IgD-negative memory B cell (primary cell): ENCODE measurements at regions not wholly inside any gene's neighbourhood (a gene's known extent, or its start where the extent isn't known, plus 50 kb on each side); places are given as distances from the start of the nearest gene placed in this dataset.

ENCODE experiments used
- H3K27ac Mint-ChIP-seq, 3 donors: one replicate each; pipeline ENCODE4 v1.8.0; 2020 to 2022; ENCODE audit warnings: mild to moderate bottlenecking in 3 of 3, mixed read lengths in 3 of 3, moderate library complexity in 1 of 3
- H3K27me3 Mint-ChIP-seq: one replicate; pipeline ENCODE4 v1.8.0; 2021; ENCODE audit warnings: mixed read lengths
- H3K36me3 Mint-ChIP-seq: one replicate; pipeline ENCODE4 v1.8.0; 2020; ENCODE audit warnings: mild to moderate bottlenecking, mixed read lengths
- H3K4me1 Mint-ChIP-seq, 3 donors: one replicate each; pipeline ENCODE4 v1.8.0; 2020 to 2022; ENCODE audit warnings: mixed read lengths in 3 of 3, mild to moderate bottlenecking in 1 of 3
- H3K4me3 Mint-ChIP-seq, 4 donors: one replicate each; pipeline ENCODE4 v1.8.0; 2020 to 2022; ENCODE audit warnings: mild to moderate bottlenecking in 4 of 4, mixed read lengths in 4 of 4, moderate library complexity in 3 of 4
- H3K9me3 Mint-ChIP-seq, 3 donors: one replicate each; pipeline ENCODE4 v1.8.0; 2020 to 2021; ENCODE audit warnings: mixed read lengths in 3 of 3, mild to moderate bottlenecking in 1 of 3

DNA sequence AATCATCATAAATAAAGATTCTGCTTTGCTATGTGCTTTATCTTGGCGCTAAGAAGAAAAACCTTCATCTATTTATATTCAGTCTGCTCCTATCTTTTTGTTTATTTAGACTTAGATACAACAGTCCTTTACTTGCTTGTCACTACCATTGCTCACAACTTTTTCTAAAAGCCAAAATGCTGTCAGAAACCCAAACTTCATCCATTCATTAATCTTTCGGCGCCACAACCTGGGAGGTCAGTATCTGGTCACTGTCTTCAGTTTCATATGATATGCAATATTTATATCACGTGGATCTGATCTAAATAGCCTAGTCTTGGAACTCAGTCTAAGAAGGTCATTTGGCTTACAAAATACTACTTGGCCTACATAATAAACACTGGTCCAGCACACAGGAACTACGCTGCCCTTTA, 159.3 kb upstream of the TARS1 start:
- Mint-ChIP-seq H3K27ac (no peak overlapping the region), H3K4me3 (no peak overlapping the region), H3K27me3 (no peaks in the 10 kb centered on the region), H3K9me3 (no peaks in the 10 kb centered on the region), H3K4me1 (no peaks in the 10 kb centered on the region), H3K36me3 (no peaks in the 10 kb centered on the region)

DNA sequence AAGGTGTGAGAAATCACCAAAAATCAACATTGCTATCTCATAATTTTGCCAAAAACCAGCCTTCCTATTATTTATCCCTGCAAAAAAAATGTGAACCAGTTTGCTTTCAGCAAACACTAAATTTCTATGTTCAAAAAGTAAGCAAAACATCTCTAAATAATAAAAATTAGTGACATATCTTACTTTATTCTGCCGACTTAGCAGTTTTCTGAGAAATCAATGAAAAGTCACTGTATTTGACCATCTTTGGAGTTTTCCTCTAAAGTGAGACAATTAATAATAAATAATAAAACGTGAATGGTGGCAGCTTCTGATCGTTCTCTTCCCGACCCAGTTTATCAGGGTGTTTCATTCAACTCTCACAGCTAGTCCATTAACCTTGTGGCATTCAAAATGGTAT, 158.6 kb upstream of the TARS1 start:
- H3K4me3 Mint-ChIP-seq: no peak overlapping the region
- no peaks in the 10 kb centered on the region for H3K9me3 Mint-ChIP-seq
- no peak overlapping the region for H3K27ac Mint-ChIP-seq
- no peaks in the 10 kb centered on the region for H3K27me3 Mint-ChIP-seq
- H3K4me1 Mint-ChIP-seq: no peaks in the 10 kb centered on the region
- no peaks in the 10 kb centered on the region for H3K36me3 Mint-ChIP-seq

DNA sequence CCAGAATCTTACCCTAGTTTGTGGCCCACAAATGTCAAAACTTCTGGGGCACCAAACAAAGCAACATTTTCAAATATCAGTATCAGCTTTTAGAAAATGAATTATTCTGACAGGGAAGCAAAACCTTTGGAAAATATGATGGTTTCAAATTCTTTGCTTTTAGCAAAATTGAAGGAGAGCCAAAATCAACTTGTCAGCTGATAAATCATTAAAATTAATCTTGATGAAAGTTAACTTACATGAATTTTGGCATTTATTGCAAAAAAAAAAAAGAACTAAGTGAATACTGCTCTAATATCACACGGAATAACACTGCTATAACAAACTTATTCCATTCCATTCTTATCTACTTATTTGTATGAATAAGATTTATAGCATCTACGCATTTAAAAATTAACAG, 158.1 kb upstream of the TARS1 start:
- no peak overlapping the region for H3K4me3 Mint-ChIP-seq
- H3K27ac Mint-ChIP-seq: no peak overlapping the region
- H3K27me3 Mint-ChIP-seq: no peaks in the 10 kb centered on the region
- no peaks in the 10 kb centered on the region for H3K9me3 Mint-ChIP-seq
- no peaks in the 10 kb centered on the region for H3K4me1 Mint-ChIP-seq
- no peaks in the 10 kb centered on the region for H3K36me3 Mint-ChIP-seq

DNA sequence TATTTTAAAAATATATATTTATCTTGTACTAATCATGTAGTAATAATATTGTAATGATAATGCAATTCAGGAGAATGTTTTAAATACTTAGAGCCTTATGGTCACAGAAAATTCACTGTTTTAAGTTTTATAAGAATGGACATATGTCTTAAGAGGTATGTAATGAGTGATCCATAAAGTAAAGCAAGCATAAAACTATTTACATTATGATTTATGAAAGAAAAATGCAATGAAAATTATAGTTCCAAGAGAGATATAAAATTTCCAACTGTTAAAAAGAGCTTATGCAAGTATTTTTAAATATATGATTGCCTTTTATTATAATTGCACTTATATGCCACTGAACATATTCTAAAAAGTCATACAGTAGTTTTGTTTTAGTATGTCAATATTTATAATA, 157.5 kb upstream of the TARS1 start:
- Mint-ChIP-seq H3K9me3 (no peaks in the 10 kb centered on the region), H3K4me3 (no peak overlapping the region), H3K27ac (no peak overlapping the region), H3K27me3 (no peaks in the 10 kb centered on the region), H3K4me1 (no peaks in the 10 kb centered on the region), H3K36me3 (no peaks in the 10 kb centered on the region)

DNA sequence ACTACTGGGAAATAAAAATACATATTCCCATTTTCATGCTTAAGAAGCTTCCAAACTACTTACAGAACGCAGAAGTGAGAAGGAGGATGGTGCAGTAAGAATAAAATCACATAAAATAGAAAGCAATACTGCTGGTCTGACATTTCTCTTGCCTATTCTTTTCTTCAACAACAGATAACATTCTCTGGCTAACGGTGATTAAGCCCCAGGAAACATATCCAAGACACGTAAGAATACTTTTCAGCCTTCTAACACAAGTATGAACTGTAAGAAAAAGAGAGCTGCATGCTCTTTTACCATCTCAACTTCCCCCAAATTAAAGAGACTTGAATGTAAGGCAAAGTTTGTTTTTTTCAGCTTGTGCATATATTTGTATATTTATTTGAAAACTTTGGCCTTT, 156.1 kb upstream of the TARS1 start:
- no peaks in the 10 kb centered on the region for H3K4me1 Mint-ChIP-seq
- H3K27me3 Mint-ChIP-seq: no peaks in the 10 kb centered on the region
- H3K9me3 Mint-ChIP-seq: no peaks in the 10 kb centered on the region
- no peak overlapping the region for H3K4me3 Mint-ChIP-seq
- no peak overlapping the region for H3K27ac Mint-ChIP-seq
- H3K36me3 Mint-ChIP-seq: no peaks in the 10 kb centered on the region

DNA sequence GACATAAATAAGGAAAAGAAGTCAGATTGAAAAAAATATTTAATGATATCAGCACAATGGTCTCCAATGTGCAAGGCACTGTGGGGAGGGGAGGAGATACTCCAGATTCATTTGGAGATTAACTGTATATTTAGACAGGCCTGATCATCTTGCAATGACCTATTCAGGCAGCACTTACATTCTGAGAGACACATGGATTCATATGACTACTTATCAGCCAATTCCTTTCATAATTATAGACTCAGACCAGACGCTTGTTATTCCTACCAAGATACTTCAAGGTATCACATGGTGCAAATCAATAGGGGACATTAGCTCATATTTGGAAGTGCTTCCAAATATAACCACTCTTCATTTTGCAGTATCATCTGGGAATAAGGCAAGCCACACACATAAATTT, 153.5 kb upstream of the TARS1 start:
- H3K36me3 Mint-ChIP-seq: no peaks in the 10 kb centered on the region
- no peaks in the 10 kb centered on the region for H3K27me3 Mint-ChIP-seq
- no peaks in the 10 kb centered on the region for H3K4me1 Mint-ChIP-seq
- H3K4me3 Mint-ChIP-seq: no peak overlapping the region
- no peak overlapping the region for H3K27ac Mint-ChIP-seq
- H3K9me3 Mint-ChIP-seq: peaks cover 0 to 13% (median 5%) of the 10 kb centered on the region in 3 donors

DNA sequence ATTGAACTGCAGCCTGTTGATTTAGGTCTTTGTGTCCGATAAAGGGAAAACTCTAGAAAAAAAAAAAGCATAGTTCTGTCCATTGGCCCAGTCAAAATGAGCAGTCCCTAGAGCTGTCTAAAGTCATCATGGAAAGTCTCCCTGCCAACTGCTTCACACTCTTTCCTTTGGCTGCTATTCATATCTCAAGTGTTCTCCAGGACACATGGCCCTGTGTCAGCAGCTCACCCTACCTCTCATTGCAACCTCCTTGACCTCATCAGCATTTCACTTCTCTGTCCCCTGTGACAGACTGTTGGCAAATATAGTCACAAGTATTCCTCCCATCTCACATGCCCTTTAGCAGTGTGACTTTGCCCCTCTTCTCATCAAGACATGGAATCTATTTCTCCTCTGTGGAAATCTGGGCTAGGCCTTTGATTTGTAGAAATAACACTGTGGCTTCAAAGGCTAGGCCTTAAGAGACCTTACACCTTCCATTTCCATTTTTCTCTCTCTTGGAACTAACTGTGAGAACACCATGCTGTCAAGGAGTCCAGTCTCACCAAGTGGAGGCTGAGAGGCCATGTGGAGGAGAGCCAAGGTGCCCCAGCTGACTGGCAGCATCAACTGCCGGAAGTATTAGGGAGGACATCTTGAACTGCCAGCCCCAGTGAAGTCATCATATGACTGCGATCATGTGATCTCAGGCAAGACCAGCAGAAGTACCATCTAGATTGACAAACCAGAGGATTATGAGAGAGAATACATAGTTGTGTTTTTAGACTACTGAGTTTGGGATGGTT, 149.4 kb upstream of the TARS1 start:
- Mint-ChIP-seq H3K4me1 (no peaks in the 10 kb centered on the region), H3K36me3 (no peaks in the 10 kb centered on the region), H3K9me3 (peaks cover 0 to 18% (median 5%) of the 10 kb centered on the region in 3 donors), H3K4me3 (no peak overlapping the region), H3K27ac (no peak overlapping the region), H3K27me3 (peaks cover 1% of the 10 kb centered on the region)

DNA sequence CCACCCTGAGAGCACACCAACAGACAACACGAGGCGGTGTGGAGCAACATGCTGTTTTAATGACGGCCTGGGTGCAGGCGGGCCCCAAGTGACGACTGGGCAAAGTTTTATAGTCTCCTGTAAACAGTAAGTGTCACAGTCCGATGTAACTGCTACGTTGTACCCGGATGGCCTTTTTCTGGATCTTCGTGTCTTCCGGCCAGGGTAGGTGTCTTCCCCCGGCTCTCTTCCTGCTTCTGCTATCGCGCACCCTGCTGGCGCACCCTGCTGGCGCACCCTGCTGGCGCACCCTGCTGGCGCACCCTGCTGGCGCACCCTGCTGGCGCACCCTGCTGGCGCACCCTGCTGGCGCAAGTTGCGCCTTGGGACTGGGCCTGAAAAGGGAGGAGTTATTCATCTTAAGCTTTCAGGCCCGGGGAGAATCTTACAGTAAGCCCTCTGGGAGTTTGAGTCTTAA, 143.0 kb upstream of the TARS1 start:
- H3K4me3 Mint-ChIP-seq: no peak overlapping the region
- peaks cover 1% of the 10 kb centered on the region for H3K36me3 Mint-ChIP-seq
- H3K4me1 Mint-ChIP-seq: peaks cover 8 to 15% (median 15%) of the 10 kb centered on the region in 3 donors
- H3K27ac Mint-ChIP-seq: no peak overlapping the region
- H3K27me3 Mint-ChIP-seq: peaks cover 1% of the 10 kb centered on the region
- H3K9me3 Mint-ChIP-seq: peaks cover 0 to 4% (median 2%) of the 10 kb centered on the region in 3 donors

DNA sequence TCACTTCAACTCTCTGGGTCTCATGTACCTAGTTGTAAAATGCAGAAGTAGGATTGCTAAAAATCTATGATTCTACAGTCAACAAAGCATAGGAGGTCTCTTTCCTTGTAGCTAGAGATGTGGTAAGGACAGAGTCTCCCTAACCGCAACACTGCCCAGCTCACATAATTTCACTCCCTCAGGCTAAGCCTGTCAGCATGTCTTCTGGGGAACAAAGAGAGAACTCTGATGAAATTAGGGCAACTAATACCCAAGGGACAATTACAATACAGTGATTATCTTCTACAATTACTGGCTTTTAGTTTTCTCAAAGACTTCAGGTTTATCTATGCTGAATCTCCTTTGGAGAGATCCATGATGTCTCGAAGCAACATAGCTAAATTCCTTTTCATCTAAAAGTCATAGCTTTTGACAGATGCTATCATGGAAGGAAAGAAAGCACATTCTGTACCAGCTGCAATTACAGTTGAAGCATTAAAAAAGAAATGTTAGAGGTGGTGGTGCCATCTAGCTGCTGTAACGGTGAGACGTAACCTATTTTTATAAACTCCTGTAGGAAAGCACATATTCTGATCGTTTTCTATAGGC, 141.1 kb upstream of the TARS1 start:
- Mint-ChIP-seq H3K9me3 (peaks cover 0 to 2% (median 0%) of the 10 kb centered on the region in 3 donors), H3K4me3 (peak overlapping the region in 1 of 4 donors; percentile 23), H3K36me3 (peaks cover 3% of the 10 kb centered on the region), H3K27ac (peak overlapping the region in 1 of 3 donors; percentile 6), H3K4me1 (peaks cover 8 to 15% (median 15%) of the 10 kb centered on the region in 3 donors), H3K27me3 (peaks cover 1% of the 10 kb centered on the region)

DNA sequence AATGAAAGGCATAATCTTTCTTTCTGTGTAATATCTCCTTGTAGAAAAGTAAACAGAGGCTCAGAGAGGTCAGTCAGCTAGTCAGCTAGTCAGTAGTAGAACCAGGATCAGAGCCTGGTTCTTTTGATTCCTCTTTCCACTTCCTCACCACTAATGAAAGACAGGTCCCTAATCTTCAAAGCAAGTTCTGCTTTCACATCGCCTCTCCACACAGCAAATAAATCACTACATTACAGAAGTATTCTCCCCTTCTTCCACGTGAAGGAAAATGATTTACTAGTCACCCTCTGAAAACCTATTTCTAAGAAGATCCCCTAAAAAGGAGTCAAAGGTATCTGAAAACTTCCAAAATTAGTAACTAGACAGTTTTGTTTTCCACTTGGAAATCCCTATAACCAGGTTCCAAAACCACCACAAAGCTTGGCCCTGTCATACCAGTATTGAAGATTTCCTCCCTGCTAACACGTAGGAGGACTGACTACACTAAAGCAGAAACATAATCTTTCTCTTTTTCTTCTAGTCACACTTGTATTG, 140.5 kb upstream of the TARS1 start:
- H3K36me3 Mint-ChIP-seq: peaks cover 3% of the 10 kb centered on the region
- H3K4me3 Mint-ChIP-seq: no peak overlapping the region
- H3K27ac Mint-ChIP-seq: no peak overlapping the region

DNA sequence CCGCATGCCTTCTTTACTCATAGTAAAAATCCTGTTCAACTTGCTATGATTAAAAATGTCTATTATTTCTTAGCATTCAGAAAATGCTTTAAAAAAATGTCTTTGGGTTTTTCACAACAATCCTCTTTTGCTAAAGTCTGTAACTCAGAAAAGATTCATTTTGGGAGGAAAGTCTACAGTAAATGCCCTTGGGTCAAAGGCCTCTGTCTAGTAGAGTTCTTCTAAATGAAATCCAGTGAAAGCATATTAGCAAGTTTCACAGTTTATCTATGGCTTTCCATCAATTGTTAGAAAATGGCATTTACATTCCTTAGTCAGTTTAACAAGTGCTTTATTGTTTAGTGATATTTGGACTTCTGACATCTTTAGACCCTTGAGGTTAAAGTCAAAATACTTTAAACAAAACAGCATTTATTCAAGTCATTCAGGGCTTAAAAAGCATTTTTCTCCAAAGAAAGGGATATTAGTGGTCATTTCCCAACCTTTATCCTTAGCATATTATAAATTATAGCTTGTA, 137.1 kb upstream of the TARS1 start:
- Mint-ChIP-seq H3K27ac (no peak overlapping the region), H3K9me3 (peaks cover 0 to 2% (median 0%) of the 10 kb centered on the region in 3 donors), H3K4me1 (peaks cover 8 to 15% (median 15%) of the 10 kb centered on the region in 3 donors), H3K36me3 (peaks cover 3% of the 10 kb centered on the region), H3K4me3 (no peak overlapping the region), H3K27me3 (peaks cover 2% of the 10 kb centered on the region)

More for the DNA sequence above, 140.5 kb upstream of the TARS1 start:
- H3K9me3 Mint-ChIP-seq: peaks cover 0 to 2% (median 0%) of the 10 kb centered on the region in 3 donors
- H3K27me3 Mint-ChIP-seq: peaks cover 1% of the 10 kb centered on the region
- H3K4me1 Mint-ChIP-seq: peaks cover 8 to 15% (median 15%) of the 10 kb centered on the region in 3 donors

DNA sequence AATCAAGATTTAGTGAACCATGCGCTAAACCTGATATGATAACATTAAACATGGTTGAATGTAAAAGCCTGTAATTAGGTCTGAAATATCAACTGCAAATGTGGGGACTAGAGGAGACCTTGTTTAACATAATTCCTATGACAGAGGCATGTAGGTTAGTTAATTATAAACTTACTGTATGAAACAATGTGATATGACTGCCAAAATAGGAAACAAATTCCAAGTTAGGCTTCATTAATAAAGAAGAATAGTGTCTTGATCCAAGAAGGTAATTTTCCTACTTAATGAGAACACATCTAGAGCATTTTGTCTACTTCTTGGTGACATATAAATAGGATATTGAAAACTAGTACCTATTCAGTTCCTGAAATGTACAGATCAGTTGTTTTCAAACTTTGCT, 136.2 kb upstream of the TARS1 start:
- peaks cover 0 to 2% (median 0%) of the 10 kb centered on the region in 3 donors for H3K9me3 Mint-ChIP-seq
- H3K36me3 Mint-ChIP-seq: peaks cover 3% of the 10 kb centered on the region
- no peak overlapping the region for H3K27ac Mint-ChIP-seq
- H3K4me1 Mint-ChIP-seq: peaks cover 8 to 11% (median 10%) of the 10 kb centered on the region in 3 donors
- H3K27me3 Mint-ChIP-seq: peaks cover 2% of the 10 kb centered on the region
- no peak overlapping the region for H3K4me3 Mint-ChIP-seq

DNA sequence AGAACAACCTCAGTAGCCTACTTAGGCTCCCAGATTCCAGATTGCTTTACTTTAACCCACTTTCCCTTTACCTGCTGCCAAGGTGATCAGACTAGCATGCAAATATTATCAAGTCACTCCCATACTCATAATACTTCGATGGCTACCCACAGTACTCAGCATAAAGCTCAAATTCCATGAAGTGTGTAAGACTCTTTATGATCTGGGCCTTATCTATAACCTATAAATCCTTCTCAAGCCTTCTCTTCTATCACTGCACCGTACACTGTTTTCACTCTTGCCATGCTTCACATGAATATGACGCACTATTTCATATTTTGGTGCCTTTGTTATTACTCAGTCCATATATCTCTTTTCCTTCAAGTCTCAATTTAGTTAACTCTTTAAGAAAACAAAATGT, 135.2 kb upstream of the TARS1 start:
- Mint-ChIP-seq H3K4me1 (peaks cover under 1 to 2% (median 2%) of the 10 kb centered on the region in 3 donors), H3K4me3 (no peak overlapping the region), H3K36me3 (peaks cover 3% of the 10 kb centered on the region), H3K27me3 (peaks cover 4% of the 10 kb centered on the region), H3K27ac (no peak overlapping the region), H3K9me3 (peaks cover 0 to 2% (median 0%) of the 10 kb centered on the region in 3 donors)

DNA sequence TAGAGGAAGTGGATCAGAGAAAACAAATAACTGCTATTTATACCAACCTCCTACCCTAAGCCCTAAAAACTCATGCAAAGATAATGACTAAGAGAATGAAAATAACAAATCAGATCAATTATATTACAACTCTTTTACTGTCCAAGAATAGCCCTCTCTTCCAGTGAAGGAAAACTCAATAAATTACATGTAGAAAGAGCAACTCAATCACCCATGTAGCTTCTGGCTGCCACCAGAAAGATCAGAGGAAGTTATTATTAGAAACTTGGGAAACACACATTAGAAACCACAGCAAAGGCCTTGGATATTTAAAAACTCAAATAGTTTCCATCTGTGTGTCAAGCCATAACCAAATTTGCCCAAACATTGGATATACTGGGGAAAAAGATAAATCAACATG, 134.0 kb upstream of the TARS1 start:
- peaks cover 3% of the 10 kb centered on the region for H3K36me3 Mint-ChIP-seq
- H3K27me3 Mint-ChIP-seq: peaks cover 4% of the 10 kb centered on the region
- no peak overlapping the region for H3K27ac Mint-ChIP-seq
- H3K4me1 Mint-ChIP-seq: no peaks in the 10 kb centered on the region
- peaks cover 0 to 2% (median 0%) of the 10 kb centered on the region in 3 donors for H3K9me3 Mint-ChIP-seq
- no peak overlapping the region for H3K4me3 Mint-ChIP-seq

DNA sequence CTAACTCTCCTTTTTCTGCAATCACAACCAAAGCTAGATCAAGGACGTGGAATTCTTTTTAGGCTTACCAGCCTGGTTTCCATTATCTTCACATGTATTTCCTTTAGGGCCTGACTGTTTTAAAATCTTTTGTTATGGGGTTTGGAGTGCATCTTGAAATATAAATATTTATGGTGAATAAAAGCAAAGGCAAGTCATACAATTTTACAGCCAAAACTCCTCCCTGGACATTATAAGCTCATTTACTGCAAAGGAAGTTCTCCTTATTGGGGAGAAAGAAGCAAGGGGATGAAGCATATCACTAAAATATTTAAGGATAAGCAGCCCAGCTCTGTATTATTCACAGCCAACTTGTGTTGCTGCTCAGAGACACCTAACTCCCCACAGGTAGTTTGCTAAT, 132.2 kb upstream of the TARS1 start:
- Mint-ChIP-seq H3K27me3 (peaks cover 4% of the 10 kb centered on the region), H3K4me1 (no peaks in the 10 kb centered on the region), H3K27ac (peak overlapping the region in 1 of 3 donors; percentile 8), H3K4me3 (no peak overlapping the region), H3K9me3 (peaks cover 0 to 2% (median 0%) of the 10 kb centered on the region in 3 donors), H3K36me3 (no peaks in the 10 kb centered on the region)
